Spleen (tissue), 11 donors: ENCODE measurements at regions not wholly inside any gene's neighbourhood (a gene's known extent, or its start where the extent isn't known, plus 50 kb on each side); places are given as distances from the start of the nearest gene placed in this dataset.

Source experiments
- DNase-seq: peaks from one replicate; pipeline ENCODE4 v3.0.0-alpha.2; 2020
- H3K27ac ChIP-seq, 8 donors: fragments of 200-600 bp; sonication (generic) in 7 of 8; 1 replicate in 4 of 8; 2 replicates in 4 of 8; pipeline versions ENCODE4 v1.5.0 to v1.8.0; 2016 to 2021; ENCODE audit warnings: inconsistent platforms in 4 of 8, mild to moderate bottlenecking in 4 of 8, moderate library complexity in 1 of 8
- H3K27me3 ChIP-seq, 7 donors: fragments of 200-600 bp; sonication (generic) in 6 of 7; replicated peaks in 1 of 7; 1 replicate in 4 of 7; 2 replicates in 3 of 7; pipeline versions ENCODE4 v1.5.0 to v1.8.0; 2016 to 2021; ENCODE audit warnings: inconsistent platforms in 3 of 7, mild to moderate bottlenecking in 1 of 7
- H3K36me3 ChIP-seq, 6 donors: fragments of 200-600 bp; sonication (generic) in 5 of 6; 1 replicate in 4 of 6; 2 replicates in 2 of 6; pipeline versions ENCODE4 v1.5.0 to v1.8.0; 2016 to 2021; ENCODE audit warnings: inconsistent platforms in 2 of 6
- H3K4me1 ChIP-seq, 6 donors: fragments of 200-600 bp; sonication (generic) in 5 of 6; 1 replicate in 3 of 6; 2 replicates in 3 of 6; pipeline versions ENCODE4 v1.5.0 to v1.8.0; 2016 to 2021; ENCODE audit warnings: inconsistent platforms in 3 of 6
- H3K4me3 ChIP-seq, 8 donors: fragments of 200-600 bp; sonication (generic) in 7 of 8; 1 replicate in 4 of 8; 2 replicates in 4 of 8; pipeline versions ENCODE4 v1.5.0 to v1.8.0; 2016 to 2021; ENCODE audit warnings: inconsistent platforms in 4 of 8, mild to moderate bottlenecking in 4 of 8, moderate library complexity in 2 of 8
- H3K9me3 ChIP-seq, 8 donors: fragments of 200-600 bp; sonication (generic) in 7 of 8; 1 replicate in 4 of 8; 2 replicates in 4 of 8; pipeline versions ENCODE4 v1.5.0 to v1.8.0; 2016 to 2021; ENCODE audit warnings: inconsistent platforms in 4 of 8
- POLR2A ChIP-seq, 3 donors: fragments of 450-650 bp; IDR thresholded peaks; one replicate each; pipeline ENCODE4 v1.5.1; 2017; ENCODE audit warnings: antibody characterized with exemption in 3 of 3, mild to moderate bottlenecking in 1 of 3
- POLR2AphosphoS5 ChIP-seq, 3 donors: sonication (generic); formaldehyde crosslinking; IDR thresholded peaks; one replicate each; pipeline ENCODE4 v1.5.1; 2017; ENCODE audit warnings: antibody characterized with exemption in 3 of 3
- WGBS, 5 donors: extraction: QIAGEN DNeasy Blood & Tissue Kit in 3 of 5; methylation state at CpG; one replicate each; pipeline versions ENCODE4 v1.1.5 to v1.1.7; 2013 to 2018; 5-methylcytosine and 5-hydroxymethylcytosine counted together
- intact Hi-C: fragments of 100-400 bp; cut with DNase I; formaldehyde crosslinking; loops from one replicate; pipeline ENCODE4 v1.15.0; 2023; ENCODE audit warnings: low total_unique reads
- TF ChIP-seq, protein P1 (sequence below), 11 experiments: fragments of 200-600 bp in 7 of 11; fragments of 450-650 bp in 4 of 11; sonication (generic) in 4 of 11; IDR thresholded peaks in 8 of 11; conservative IDR thresholded peaks in 3 of 11; 1 replicate in 7 of 11; 2 replicates in 4 of 11; pipeline versions ENCODE4 v1.4.0 to v1.8.0; 2016 to 2021; ENCODE audit warnings: antibody characterized with exemption in 11 of 11, inconsistent platforms in 4 of 11, mild to moderate bottlenecking in 1 of 11
- donor health status: healthy with polysubstance abuse.
- donor health status: DM: no; HTN: no; CAD: no; lungs with moderate emphysema.
- donor health status: DM: no; HTN: no; CAD: no.
- donor health status: Bipolar disorder and iron deficiency.
- donor health status: healthy.
- donor health status: DM: no; HTN: no; CAD: no.
- donor health status: DM: yes; HTN: yes; CAD: no.

DNA sequence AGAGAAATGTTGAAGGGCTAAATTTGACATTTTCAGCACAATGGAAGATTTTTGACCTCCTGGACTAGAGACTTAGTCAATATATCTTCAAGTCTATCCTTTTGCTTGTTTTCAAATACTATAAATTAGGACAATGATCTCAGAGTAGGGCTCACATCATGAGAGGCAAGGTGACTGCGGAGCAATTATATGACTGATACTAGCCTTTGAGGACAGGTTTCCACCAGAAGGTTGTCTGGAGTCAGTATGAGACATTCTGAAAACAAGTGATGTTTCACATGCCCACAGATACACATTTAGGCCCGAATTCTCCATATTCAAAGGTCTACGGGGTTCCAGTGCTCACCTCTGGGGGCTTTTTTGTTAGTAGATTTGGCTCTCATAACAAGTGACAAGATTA lies 142.3 kb upstream of the SAMSN1 start:
- H3K9me3 ChIP-seq, result no peaks in the 10 kb centered on the region
- peaks cover 15 to 60% (median 42%) of the 10 kb centered on the region in 6 donors for H3K4me1 ChIP-seq
- no peak for DNase-seq
- 76 to 92% (median 86%) methylated on average over 3 of the region's 3 CpGs for WGBS, 5 donors
- H3K4me3 ChIP-seq, result no peak overlapping the region
- TF ChIP-seq, protein P1, sequence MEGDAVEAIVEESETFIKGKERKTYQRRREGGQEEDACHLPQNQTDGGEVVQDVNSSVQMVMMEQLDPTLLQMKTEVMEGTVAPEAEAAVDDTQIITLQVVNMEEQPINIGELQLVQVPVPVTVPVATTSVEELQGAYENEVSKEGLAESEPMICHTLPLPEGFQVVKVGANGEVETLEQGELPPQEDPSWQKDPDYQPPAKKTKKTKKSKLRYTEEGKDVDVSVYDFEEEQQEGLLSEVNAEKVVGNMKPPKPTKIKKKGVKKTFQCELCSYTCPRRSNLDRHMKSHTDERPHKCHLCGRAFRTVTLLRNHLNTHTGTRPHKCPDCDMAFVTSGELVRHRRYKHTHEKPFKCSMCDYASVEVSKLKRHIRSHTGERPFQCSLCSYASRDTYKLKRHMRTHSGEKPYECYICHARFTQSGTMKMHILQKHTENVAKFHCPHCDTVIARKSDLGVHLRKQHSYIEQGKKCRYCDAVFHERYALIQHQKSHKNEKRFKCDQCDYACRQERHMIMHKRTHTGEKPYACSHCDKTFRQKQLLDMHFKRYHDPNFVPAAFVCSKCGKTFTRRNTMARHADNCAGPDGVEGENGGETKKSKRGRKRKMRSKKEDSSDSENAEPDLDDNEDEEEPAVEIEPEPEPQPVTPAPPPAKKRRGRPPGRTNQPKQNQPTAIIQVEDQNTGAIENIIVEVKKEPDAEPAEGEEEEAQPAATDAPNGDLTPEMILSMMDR (IDR thresholded peaks at IDR 0.05 in 8 of 11, conservative IDR thresholded peaks at IDR 0.05 in 3 of 11), result no peak
- TF ChIP-seq POLR2AphosphoS5 (IDR thresholded peaks at IDR 0.05), result no peak
- no peak for TF ChIP-seq POLR2A (IDR thresholded peaks at IDR 0.05)
- no peaks in the 10 kb centered on the region for H3K36me3 ChIP-seq
- intact Hi-C loops, result no loop called here
- H3K27ac ChIP-seq, result peak overlapping the region in 4 of 8 donors; percentile 82 to 85 (median 84)
- H3K27me3 ChIP-seq, result no peaks in the 10 kb centered on the region

DNA sequence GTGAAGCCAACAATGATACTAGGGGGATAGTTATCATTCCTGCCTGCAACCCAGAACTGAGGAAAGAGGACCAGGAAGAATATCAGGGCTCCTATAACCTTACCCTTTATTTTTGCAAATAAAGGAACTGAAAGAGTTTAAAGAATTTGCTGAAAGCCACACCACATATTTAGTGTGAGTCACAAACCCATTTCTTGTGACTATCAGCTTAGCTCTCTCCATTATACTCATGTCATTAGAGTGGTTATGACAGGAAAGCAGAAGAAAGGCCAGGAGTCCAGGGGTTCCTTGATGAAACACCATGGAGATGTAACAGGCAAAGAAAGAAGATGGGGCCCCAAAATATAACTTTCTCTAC lies 141.1 kb upstream of the SAMSN1 start:
- Histone ChIP-seq H3K27me3 (no peaks in the 10 kb centered on the region), H3K4me3 (peak overlapping the region in 1 of 8 donors; percentile 37), H3K4me1 (peaks cover 15 to 71% (median 49%) of the 10 kb centered on the region in 6 donors), H3K9me3 (no peaks in the 10 kb centered on the region), H3K27ac (peak overlapping the region; percentile 42 to 85 (median 80)), H3K36me3 (no peaks in the 10 kb centered on the region)
- DNase-seq, result no peak
- intact Hi-C loops, result no loop called here
- TF ChIP-seq, protein P1 (IDR thresholded peaks at IDR 0.05 in 8 of 11, conservative IDR thresholded peaks at IDR 0.05 in 3 of 11), result no peak
- TF ChIP-seq POLR2A (IDR thresholded peaks at IDR 0.05) (no peak), POLR2AphosphoS5 (IDR thresholded peaks at IDR 0.05) (no peak)

DNA sequence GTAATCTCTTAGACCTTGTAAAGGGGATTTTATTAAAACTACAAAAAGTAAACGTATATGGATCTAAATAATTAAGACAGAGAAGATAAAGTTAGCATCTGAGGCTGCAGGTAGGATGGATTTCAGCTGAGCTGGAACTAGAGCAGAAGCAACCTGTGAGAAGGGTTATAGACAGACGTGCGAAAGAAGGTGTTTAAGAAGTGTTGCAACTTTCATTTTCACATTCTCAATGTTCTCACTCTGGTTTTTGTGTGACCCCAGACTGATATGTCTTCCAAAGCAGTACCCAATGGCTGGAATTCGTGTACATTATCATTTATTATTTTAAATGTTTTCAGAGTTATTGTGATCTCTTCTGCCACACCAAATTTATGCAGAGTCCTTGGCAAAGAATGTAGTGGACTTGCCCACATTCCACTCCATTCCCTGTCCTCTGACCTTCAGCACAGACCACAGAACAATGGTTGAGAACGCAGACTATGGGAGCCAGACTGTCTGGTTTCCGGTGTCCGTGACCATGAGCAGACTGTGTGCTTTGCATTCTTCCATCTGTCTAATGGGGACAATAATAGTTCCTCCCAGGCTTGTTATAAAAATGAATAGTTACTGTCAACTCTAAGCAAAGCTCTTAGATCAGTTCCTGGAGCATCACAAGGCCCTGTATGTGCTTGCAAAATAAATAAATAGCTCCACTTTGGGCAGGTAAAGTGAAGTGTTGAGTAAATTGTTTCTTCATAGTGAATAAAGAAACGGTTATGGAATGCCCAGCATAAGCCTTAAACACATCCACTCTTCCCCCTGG lies 140.6 kb upstream of the SAMSN1 start:
- peak overlapping the region in 1 of 8 donors; percentile 37 for H3K4me3 ChIP-seq
- intact Hi-C loops, result no loop called here

GRCh38 chr21:14685568-14685967 lies 139.5 kb upstream of the SAMSN1 start:
- DNase-seq, result no peak
- H3K27ac ChIP-seq, result peak overlapping the region in 7 of 8 donors; percentile 42 to 85 (median 82)
- TF ChIP-seq, protein P1 (IDR thresholded peaks at IDR 0.05 in 8 of 11, conservative IDR thresholded peaks at IDR 0.05 in 3 of 11), result no peak
- TF ChIP-seq POLR2A (IDR thresholded peaks at IDR 0.05), result no peak
- no peak for TF ChIP-seq POLR2AphosphoS5 (IDR thresholded peaks at IDR 0.05)
- peaks cover 15 to 62% (median 48%) of the 10 kb centered on the region in 6 donors for H3K4me1 ChIP-seq
- 44 to 51% (median 47%) methylated on average over 2 of the region's 2 CpGs for WGBS, 5 donors
- intact Hi-C loops, result no loop called here
- H3K9me3 ChIP-seq, result no peaks in the 10 kb centered on the region
- H3K4me3 ChIP-seq, result peak overlapping the region in 1 of 8 donors; percentile 37
- H3K27me3 ChIP-seq, result no peaks in the 10 kb centered on the region
- no peaks in the 10 kb centered on the region for H3K36me3 ChIP-seq

More for the DNA sequence above, 140.6 kb upstream of the SAMSN1 start:
- H3K36me3 ChIP-seq, result no peaks in the 10 kb centered on the region
- DNase-seq, result peak; percentile 74
- H3K27ac ChIP-seq, result peak overlapping the region; percentile 42 to 85 (median 80)
- TF ChIP-seq POLR2A (IDR thresholded peaks at IDR 0.05), result no peak
- TF ChIP-seq POLR2AphosphoS5 (IDR thresholded peaks at IDR 0.05), result no peak
- TF ChIP-seq, protein P1 (IDR thresholded peaks at IDR 0.05 in 8 of 11, conservative IDR thresholded peaks at IDR 0.05 in 3 of 11), result no peak
- H3K9me3 ChIP-seq, result no peaks in the 10 kb centered on the region
- 53 to 58% (median 56%) methylated on average over 8 of the region's 8 CpGs for WGBS, 5 donors
- H3K27me3 ChIP-seq, result no peaks in the 10 kb centered on the region
- H3K4me1 ChIP-seq, result peaks cover 15 to 66% (median 48%) of the 10 kb centered on the region in 6 donors
